HEK293T (cell line): ENCODE measurements at regions not wholly inside any gene's neighbourhood (a gene's known extent, or its start where the extent isn't known, plus 50 kb on each side); places are given as distances from the start of the nearest gene placed in this dataset.
"Not testable (repeated sequence)": the region's sequence is repeated elsewhere in the genome, so short reads cannot be mapped to it uniquely, and the experiment has no call there.

Source experiments
- FOXM1 ChIP-seq: fragments of 450-650 bp; IDR thresholded peaks from 2 replicates; pipeline ENCODE4 v1.6.1; 2017; ENCODE audit warnings: mild to moderate bottlenecking, borderline replicate concordance
- SUZ12 ChIP-seq: fragments of 450-650 bp; IDR thresholded peaks from 2 replicates; pipeline ENCODE4 v1.6.1; 2016; ENCODE audit warnings: mild to moderate bottlenecking

GRCh38 chr4:159715180-159715579 is 612.3 kb downstream of the RAPGEF2 start:
- TF ChIP-seq SUZ12, FOXM1: not testable (repeated sequence)
